GM21381 (cell line): ENCODE measurements at regions not wholly inside any gene's neighbourhood (a gene's known extent, or its start where the extent isn't known, plus 50 kb on each side); places are given as distances from the start of the nearest gene placed in this dataset.

ENCODE experiments used
- ATAC-seq: cut with Tn5 transposase; IDR thresholded peaks from one replicate; pipeline ENCODE4 v1.9.1; 2021; ENCODE audit warnings: mild to moderate bottlenecking, moderate library complexity; ENCODE audit not compliant: unreplicated experiment

DNA sequence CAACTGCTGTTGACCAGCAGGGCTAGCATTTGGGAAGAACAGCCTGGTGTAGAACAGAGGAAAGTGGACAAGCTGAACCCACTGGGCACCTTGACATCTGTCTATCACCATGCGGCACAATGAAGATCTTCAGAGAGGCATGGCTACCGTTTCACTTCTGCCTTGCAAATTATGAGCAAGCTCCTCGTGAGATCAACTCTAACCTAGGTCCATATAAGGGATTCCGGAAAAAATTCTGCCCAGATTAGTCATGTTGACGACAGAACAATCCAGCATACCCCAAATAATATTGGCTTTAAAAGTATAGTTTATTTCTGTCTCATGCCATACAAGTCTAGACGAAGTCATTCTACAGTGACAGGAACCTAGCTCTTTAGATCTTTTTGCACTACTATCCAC is 91.6 kb upstream of the ATF7IP start:
- no peak for ATAC-seq

DNA sequence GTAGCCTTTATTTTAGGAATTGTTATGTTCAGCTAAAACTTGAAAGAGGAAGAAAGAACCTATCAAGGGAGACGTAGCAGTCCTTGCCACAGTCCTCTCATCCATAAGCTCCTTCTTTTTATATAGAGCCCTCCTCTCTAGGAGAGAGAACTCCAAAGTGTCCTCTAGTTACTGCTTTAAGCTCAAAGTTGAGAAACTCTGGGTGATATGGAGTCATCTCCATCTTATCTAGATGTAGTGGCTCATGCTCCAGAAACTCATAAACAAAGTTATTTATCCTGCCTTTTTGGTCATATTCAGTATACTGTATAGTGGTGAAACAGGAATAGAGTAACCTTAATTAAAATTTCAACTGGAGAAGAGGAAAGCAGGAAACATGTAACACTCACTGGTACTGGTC is 90.4 kb upstream of the ATF7IP start:
- ATAC-seq = no peak

GRCh38 chr12:14275886-14276285 is 89.6 kb upstream of the ATF7IP start:
- ATAC-seq = no peak

- no peak for ATAC-seq
Measured at GRCh38 chr12:14278294-14278953, 87.1 kb upstream of the ATF7IP start.

GRCh38 chr12:14279845-14280244 is 85.6 kb upstream of the ATF7IP start:
- ATAC-seq = no peak

DNA sequence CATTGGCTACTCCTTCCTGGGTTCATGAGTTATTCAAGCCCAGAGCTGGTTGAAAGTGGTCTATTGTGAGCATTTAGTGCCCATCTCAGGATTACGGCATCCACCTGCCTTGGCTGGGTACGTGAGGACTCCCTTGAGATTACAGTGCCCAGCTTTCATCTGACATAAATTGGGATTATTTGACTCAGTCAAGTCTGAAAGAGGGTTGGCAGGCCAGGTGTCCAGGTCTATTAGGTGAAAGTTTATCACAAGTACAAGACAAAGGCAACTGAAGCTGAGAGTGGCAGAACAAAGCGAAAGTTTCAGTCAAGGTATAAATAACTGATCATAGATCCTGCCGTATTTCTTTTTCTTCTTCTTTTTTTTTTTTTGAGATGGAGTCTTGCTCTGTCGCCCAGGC is 84.6 kb upstream of the ATF7IP start:
- no peak for ATAC-seq

GRCh38 chr12:14281539-14281938 is 83.9 kb upstream of the ATF7IP start:
- no peak for ATAC-seq

- ATAC-seq = peak; percentile 31
Measured at GRCh38 chr12:14283489-14284144, 81.9 kb upstream of the ATF7IP start.

- ATAC-seq = peak; percentile 68
Measured at GRCh38 chr12:14284184-14284722, 81.2 kb upstream of the ATF7IP start.

GRCh38 chr12:14289601-14290000 is 75.9 kb upstream of the ATF7IP start:
- no peak for ATAC-seq

- ATAC-seq = no peak
Measured at GRCh38 chr12:14290951-14291350, 74.5 kb upstream of the ATF7IP start.

- no peak for ATAC-seq
Measured at GRCh38 chr12:14303661-14304155, 61.8 kb upstream of the ATF7IP start.

GRCh38 chr12:14307004-14307403 is 58.5 kb upstream of the ATF7IP start:
- no peak for ATAC-seq

GRCh38 chr12:14308516-14308915 is 57.0 kb upstream of the ATF7IP start:
- no peak for ATAC-seq

GRCh38 chr12:14310866-14311265 is 54.6 kb upstream of the ATF7IP start:
- no peak for ATAC-seq

- ATAC-seq = no peak
Measured at GRCh38 chr12:14313379-14314138, 51.9 kb upstream of the ATF7IP start.

GRCh38 chr12:14314801-14315200 is 50.7 kb upstream of the ATF7IP start:
- ATAC-seq = no peak

DNA sequence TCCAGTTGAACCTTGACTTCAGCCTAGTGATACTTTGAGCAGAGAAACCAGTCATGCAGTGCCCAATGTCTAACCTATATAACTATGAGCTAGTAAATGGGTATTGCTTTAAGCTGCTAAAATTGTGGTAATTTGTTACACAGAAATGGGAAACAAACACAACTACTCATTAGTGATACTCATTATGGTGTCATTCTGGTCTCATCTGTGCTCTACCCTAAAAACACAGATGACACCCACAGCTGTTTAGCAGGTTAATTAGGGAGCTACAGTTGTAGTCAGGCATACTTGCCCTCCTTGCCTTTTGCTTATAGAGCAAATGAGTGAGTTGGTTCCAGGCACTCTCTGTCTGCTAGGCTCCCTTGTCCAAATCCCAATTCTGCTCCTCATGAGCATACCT is 50.0 kb upstream of the ATF7IP start:
- no peak for ATAC-seq
